Panc1 (cell line): ENCODE measurements at regions not wholly inside any gene's neighbourhood (a gene's known extent, or its start where the extent isn't known, plus 50 kb on each side); places are given as distances from the start of the nearest gene placed in this dataset.

ENCODE experiments used
- ATAC-seq: fragments of 200-7000 bp; cut with Tn5 transposase; 2 replicates; pipeline ENCODE4 v1.9.1; 2020; ENCODE audit warnings: mild to moderate bottlenecking, moderate library complexity
- BruUV-seq: library from RNA; stranded (reverse); fragments of 400-500 nt; replicated peaks from 2 replicates; lab custom pipeline; 2021; lab: Mats Ljungman, UMichigan
- CTCF ChIA-PET: fragments of 300-600 bp; sonication (Branson Sonifier 250); formaldehyde crosslinking; loops from one replicate; lab custom pipeline; 2022; ENCODE audit warnings: antibody characterized with exemption; lab: Charles Lee
- POLR2A ChIA-PET: fragments of 300-600 bp; sonication (Branson Sonifier 250); formaldehyde crosslinking; loops from one replicate; lab custom pipeline; 2022; ENCODE audit warnings: antibody characterized with exemption; lab: Charles Lee
- DNase-seq: peaks from one replicate; pipeline ENCODE4 v3.0.0-alpha.2; 2010; ENCODE audit warnings: low read depth, low spot score
- H3K27ac ChIP-seq: 2 replicates; pipeline ENCODE4 v1.5.1; 2011; ENCODE audit warnings: mild to moderate bottlenecking, low read length, inconsistent platforms
- H3K27me3 ChIP-seq: fragments of 200-500 bp; sonication (Bioruptor generic); 2 replicates; pipeline ENCODE4 v1.6.0; 2014; ENCODE audit warnings: low read length, inconsistent platforms; ENCODE audit not compliant: control insufficient read depth, insufficient read depth
- H3K36me3 ChIP-seq: fragments of 200-500 bp; sonication (Bioruptor generic); 2 replicates; pipeline ENCODE4 v1.5.1; 2014; ENCODE audit warnings: inconsistent platforms, mild to moderate bottlenecking, low read length, moderate library complexity; ENCODE audit not compliant: control insufficient read depth, insufficient read depth
- H3K4me1 ChIP-seq: 2 replicates; pipeline ENCODE4 v1.5.1; 2011; ENCODE audit warnings: inconsistent platforms, mild to moderate bottlenecking, low read length, moderate library complexity; ENCODE audit not compliant: control insufficient read depth, insufficient read depth
- H3K4me3 ChIP-seq, 2 experiments: 2 replicates each; pipeline ENCODE4 v1.5.1; 2011 to 2012; ENCODE audit warnings: low read depth in 2 of 2, low read length in 2 of 2, mild to moderate bottlenecking in 2 of 2, inconsistent platforms in 1 of 2, moderate library complexity in 1 of 2
- H3K9me3 ChIP-seq: fragments of 200-500 bp; sonication (Bioruptor generic); 2 replicates; pipeline ENCODE4 v1.5.1; 2014; ENCODE audit warnings: low read depth, mild to moderate bottlenecking, inconsistent platforms, low read length, moderate library complexity; ENCODE audit not compliant: control insufficient read depth, insufficient read depth
- CTCF ChIP-seq: fragments of 450-650 bp; IDR thresholded peaks from 2 replicates; pipeline ENCODE4 v1.5.1; 2017; ENCODE audit warnings: mild to moderate bottlenecking
- POLR2AphosphoS5 ChIP-seq: IDR thresholded peaks from 2 replicates; pipeline ENCODE4 v1.6.1; 2012; ENCODE audit warnings: mild to moderate bottlenecking, low read depth, low read length, moderate library complexity
- REST ChIP-seq, 2 experiments: IDR thresholded peaks; 2 replicates each; pipeline ENCODE4 v1.6.1; 2011 to 2012; ENCODE audit warnings: low read depth in 2 of 2, control low read depth in 1 of 2, low read length in 1 of 2, mild to moderate bottlenecking in 1 of 2, moderate library complexity in 1 of 2; ENCODE audit not compliant: insufficient read depth in 1 of 2
- SIN3A ChIP-seq: IDR thresholded peaks from 2 replicates; pipeline ENCODE4 v1.6.1; 2012; ENCODE audit warnings: low read depth, mild to moderate bottlenecking, low read length, moderate library complexity, borderline replicate concordance; ENCODE audit not compliant: insufficient read depth
- TCF7L2 ChIP-seq: IDR thresholded peaks from 2 replicates; pipeline ENCODE4 v1.6.1; 2011; ENCODE audit warnings: mild to moderate bottlenecking, low read depth, low read length, inconsistent platforms
- in situ Hi-C: cut with HindIII; loops from 2 replicates; pipeline ENCODE4 v1.10.0; 2016; ENCODE audit warnings: low sequenced_read_pairs, low pct_unique_long_range_greater_than_20kb
- intact Hi-C: fragments of 100-400 bp; cut with micrococcal nuclease; formaldehyde crosslinking; loops from one replicate; pipeline ENCODE4 v1.10.0; 2022; ENCODE audit not compliant: unreplicated experiment

DNA sequence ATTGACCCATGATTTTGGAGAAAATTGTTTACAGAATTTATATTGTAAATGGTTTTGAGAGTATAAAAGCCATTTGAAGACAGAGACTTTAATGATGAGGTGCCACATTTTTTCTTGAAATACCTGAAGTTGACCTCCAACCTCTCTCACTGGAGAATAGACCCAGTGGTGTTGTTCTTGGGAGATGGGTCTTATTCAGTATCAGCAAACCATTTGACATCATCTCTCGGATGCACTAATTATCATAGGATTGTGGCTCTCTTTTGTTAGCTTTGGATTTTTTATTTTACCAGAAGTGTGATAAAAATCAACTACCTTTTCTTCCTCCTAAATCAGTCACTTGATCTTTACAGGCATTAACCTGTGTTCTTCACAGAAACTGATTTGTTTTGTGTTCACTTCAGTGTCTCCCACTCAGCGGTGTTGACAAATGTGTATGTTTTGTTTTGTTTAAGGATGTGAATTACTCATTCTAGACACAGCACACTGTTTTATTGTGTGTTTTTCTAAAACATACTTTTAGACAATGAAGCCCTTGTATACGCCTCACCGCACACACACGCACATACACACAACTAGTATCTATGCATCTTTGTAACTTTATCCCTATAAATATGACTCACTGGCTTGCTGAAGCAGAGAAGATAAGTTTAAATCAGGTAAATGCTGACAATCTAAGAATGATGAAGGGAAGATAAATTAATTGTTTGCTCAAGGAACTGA, 455.6 kb downstream of the INHBA start:
- ATAC-seq (peak; percentile 97), DNase-seq (peak; percentile 75)
- Histone ChIP-seq H3K27ac (peak overlapping the region; percentile 55), H3K36me3 (no peaks in the 10 kb centered on the region), H3K4me3 (no peak overlapping the region), H3K9me3 (peaks cover 8% of the 10 kb centered on the region; the same call in 1 of the 2 replicates), H3K4me1 (peaks cover 17% of the 10 kb centered on the region), H3K27me3 (no peaks in the 10 kb centered on the region)
- no TSS peak for BruUV-seq
- POLR2A ChIA-PET, result no interaction called here
- CTCF ChIA-PET, result no interaction called here
- intact Hi-C loops (no loop called here), in situ Hi-C loops (no loop called here)
- TF ChIP-seq REST (IDR thresholded peaks at IDR 0.05; ENCODE audit: insufficient read depth in 1 of 2, low read depth in 2 of 2, low read length in 1 of 2) (0 out of 4 replicates have a peak, but pooled peaks of 1 of the 2 experiments have one; percentile 28), TCF7L2 (peak; percentile 89), SIN3A (no peak), POLR2AphosphoS5 (peak; percentile 71), CTCF (no peak)

GRCh38 chr7:41245916-41246315, 457.0 kb downstream of the INHBA start:
- POLR2A ChIA-PET, result no interaction called here
- no peaks in the 10 kb centered on the region for H3K27me3 ChIP-seq
- no peak for TF ChIP-seq POLR2AphosphoS5
- no peak for TF ChIP-seq REST (IDR thresholded peaks at IDR 0.05; ENCODE audit: insufficient read depth in 1 of 2, low read depth in 2 of 2, low read length in 1 of 2)
- no peak for TF ChIP-seq TCF7L2
- TF ChIP-seq CTCF, result no peak
- TF ChIP-seq SIN3A, result no peak
- H3K27ac ChIP-seq, result peak overlapping the region; percentile 18; the same call in 1 of the 2 replicates
- intact Hi-C loops (no loop called here), in situ Hi-C loops (no loop called here)
- H3K36me3 ChIP-seq, result no peaks in the 10 kb centered on the region
- peaks cover under 1% of the 10 kb centered on the region; the same call in 1 of the 2 replicates for H3K9me3 ChIP-seq
- H3K4me1 ChIP-seq, result peaks cover 17% of the 10 kb centered on the region
- CTCF ChIA-PET, result no interaction called here
- ATAC-seq (no peak), DNase-seq (no peak)
- no TSS peak for BruUV-seq
- no peak overlapping the region for H3K4me3 ChIP-seq
